ENCODE measurements at regions not wholly inside any gene's neighbourhood (a gene's known extent, or its start where the extent isn't known, plus 50 kb on each side); places are given as distances from the start of the nearest gene placed in this dataset.

- TF ChIP-seq CTCF (IDR thresholded peaks at IDR 0.05), result no peak
- no peak for TF ChIP-seq POLR2A (IDR thresholded peaks at IDR 0.05)
These were observed 310.4 kb downstream of the KCNJ2 start for GRCh38 chr17:70479779-70480178.

Measured in Peyer's patch (tissue), 4 donors.